GM12891 (cell line): ENCODE measurements at regions not wholly inside any gene's neighbourhood (a gene's known extent, or its start where the extent isn't known, plus 50 kb on each side); places are given as distances from the start of the nearest gene placed in this dataset.

Experiments
- PAX5 ChIP-seq: IDR thresholded peaks from 2 replicates; pipeline ENCODE4 v1.6.1; 2011; ENCODE audit warnings: low read length, moderate library complexity, mild to moderate bottlenecking; ENCODE audit not compliant: insufficient read depth, severe bottlenecking
- POLR2A ChIP-seq: IDR thresholded peaks from 2 replicates; pipeline ENCODE4 v1.6.1; 2011; ENCODE audit warnings: low read depth, low read length, control low read depth
- POLR2AphosphoS5 ChIP-seq: IDR thresholded peaks from 2 replicates; pipeline ENCODE4 v1.6.1; 2011; ENCODE audit warnings: low read depth, low read length, control low read depth
- POU2F2 ChIP-seq: IDR thresholded peaks from 2 replicates; pipeline ENCODE4 v1.6.1; 2011; ENCODE audit warnings: low read depth, mild to moderate bottlenecking, control low read depth, low read length, moderate library complexity
- SPI1 ChIP-seq: IDR thresholded peaks from 2 replicates; pipeline ENCODE4 v1.6.1; 2011; ENCODE audit warnings: low read depth, low read length, control low read depth
- TAF1 ChIP-seq: IDR thresholded peaks from 2 replicates; pipeline ENCODE4 v1.6.1; 2011; ENCODE audit warnings: low read depth, low read length, control low read depth

GRCh38 chr12:126899926-126900792 lies 1366.8 kb upstream of the TMEM132C start:
- TF ChIP-seq POLR2A: no peak
- no peak for TF ChIP-seq TAF1
- TF ChIP-seq POLR2AphosphoS5: no peak
- TF ChIP-seq SPI1: no peak
- TF ChIP-seq POU2F2: no peak
- TF ChIP-seq PAX5: no peak
